Psoas muscle (tissue), 7 donors: ENCODE measurements at regions not wholly inside any gene's neighbourhood (a gene's known extent, or its start where the extent isn't known, plus 50 kb on each side); places are given as distances from the start of the nearest gene placed in this dataset.
"Not testable (repeated sequence)": the region's sequence is repeated elsewhere in the genome, so short reads cannot be mapped to it uniquely, and the experiment has no call there.

Experiments
- ATAC-seq, 4 donors: fragments of 200-7000 bp; cut with Tn5 transposase; one replicate each; pipeline ENCODE4 v1.9.1; 2020; ENCODE audit warnings: moderate library complexity in 3 of 4, mild to moderate bottlenecking in 2 of 4
- DNase-seq, 2 donors: peaks; one replicate each; pipeline ENCODE4 v3.0.0-alpha.2; 2020
- H3K27ac ChIP-seq: fragments of 200-600 bp; one replicate; pipeline ENCODE4 v1.8.0; 2022
- H3K27me3 ChIP-seq, 3 donors: fragments of 200-600 bp in 1 of 3; one replicate each; pipeline versions ENCODE4 v1.6.1 to v1.8.0; 2013 to 2022; ENCODE audit warnings: low read length in 2 of 3, mild to moderate bottlenecking in 2 of 3, moderate library complexity in 1 of 3; ENCODE audit not compliant: insufficient read depth in 3 of 3
- H3K36me3 ChIP-seq, 2 donors: fragments of 200-600 bp in 1 of 2; one replicate each; pipeline versions ENCODE4 v1.6.1 to v1.8.0; 2013 to 2022; ENCODE audit warnings: low read depth in 1 of 2, mild to moderate bottlenecking in 1 of 2, moderate library complexity in 1 of 2; ENCODE audit not compliant: insufficient read depth in 1 of 2
- H3K4me1 ChIP-seq: fragments of 200-600 bp; one replicate; pipeline ENCODE4 v1.8.0; 2022
- H3K4me3 ChIP-seq: fragments of 200-600 bp; one replicate; pipeline ENCODE4 v1.8.0; 2022; ENCODE audit warnings: mild to moderate bottlenecking
- H3K9me3 ChIP-seq: fragments of 200-600 bp; one replicate; pipeline ENCODE4 v1.8.0; 2022
- CTCF ChIP-seq: fragments of 200-600 bp; IDR thresholded peaks from one replicate; pipeline ENCODE4 v1.8.0; 2022; ENCODE audit warnings: antibody characterized with exemption
- WGBS, 3 donors: extraction: QIAGEN DNeasy Blood & Tissue Kit; methylation state at CpG; one replicate each; pipeline versions ENCODE4 v1.1.6 to v1.1.7; 2013; 5-methylcytosine and 5-hydroxymethylcytosine counted together
- intact Hi-C, 2 donors: fragments of 100-400 bp; cut with DNase I; formaldehyde crosslinking; loops; one replicate each; pipeline versions ENCODE4 v1.11.0 to v1.14.2; 2022
- donor health status: healthy with polysubstance abuse.
- donor health status: DM: no; HTN: no; CAD: no; lungs with moderate emphysema.
- donor health status: Bipolar disorder and iron deficiency.
- donor health status: healthy.
- donor health status: DM: yes; HTN: yes; CAD: no.
- donor health status: DM: no; HTN: no; CAD: no.
- donor health status: DM: yes; HTN: yes; CAD: no.

GRCh38 chr2:82330155-82330554, 2025.6 kb upstream of the LRRTM1 start:
- 67 to 71% (median 68%) methylated on average over 2 of the region's 2 CpGs for WGBS, 3 donors
- Histone ChIP-seq H3K27me3 (no peaks in the 10 kb centered on the region), H3K9me3 (no peaks in the 10 kb centered on the region), H3K36me3 (no peaks in the 10 kb centered on the region), H3K4me3 (no peak overlapping the region), H3K27ac (no peak overlapping the region), H3K4me1 (no peaks in the 10 kb centered on the region)
- intact Hi-C loops: no loop called here
- no peak for TF ChIP-seq CTCF
- DNase-seq (no peak), ATAC-seq (no peak)

GRCh38 chr2:82326180-82326767, 2021.7 kb upstream of the LRRTM1 start:
- ATAC-seq, DNase-seq, H3K4me1 ChIP-seq, H3K36me3 ChIP-seq, H3K27ac ChIP-seq, H3K4me3 ChIP-seq, intact Hi-C loops, H3K27me3 ChIP-seq, H3K9me3 ChIP-seq: not testable (repeated sequence)
- WGBS, 3 donors: 95 to 97% (median 96%) methylated on average over 35 to 42 of the region's 42 CpGs

GRCh38 chr2:82320296-82320695, 2015.7 kb upstream of the LRRTM1 start:
- ATAC-seq (no peak), DNase-seq (no peak)
- H3K4me3 ChIP-seq: no peak overlapping the region
- no peaks in the 10 kb centered on the region for H3K9me3 ChIP-seq
- no peaks in the 10 kb centered on the region for H3K4me1 ChIP-seq
- H3K27me3 ChIP-seq: no peaks in the 10 kb centered on the region
- intact Hi-C loops: no loop called here
- no peaks in the 10 kb centered on the region for H3K36me3 ChIP-seq
- H3K27ac ChIP-seq: no peak overlapping the region
- 20 to 31% (median 26%) methylated on average over 3 of the region's 3 CpGs for WGBS, 3 donors
- no peak for TF ChIP-seq CTCF

- 21 to 38% (median 29%) methylated on average over 4 of the region's 4 CpGs for WGBS, 3 donors
- intact Hi-C loops: no loop called here
- Histone ChIP-seq H3K9me3 (no peaks in the 10 kb centered on the region), H3K4me1 (no peaks in the 10 kb centered on the region), H3K4me3 (no peak overlapping the region), H3K27ac (no peak overlapping the region), H3K36me3 (no peaks in the 10 kb centered on the region), H3K27me3 (no peaks in the 10 kb centered on the region)
- no peak for DNase-seq
- no peak for TF ChIP-seq CTCF
- no peak for ATAC-seq
Measured at GRCh38 chr2:82317012-82317411, 2012.5 kb upstream of the LRRTM1 start.

GRCh38 chr2:82316586-82316985, 2012.0 kb upstream of the LRRTM1 start:
- 41 to 55% (median 51%) methylated on average over 1 of the region's 1 CpG for WGBS, 3 donors
- Histone ChIP-seq H3K4me1 (no peaks in the 10 kb centered on the region), H3K9me3 (no peaks in the 10 kb centered on the region), H3K36me3 (no peaks in the 10 kb centered on the region), H3K4me3 (no peak overlapping the region), H3K27me3 (no peaks in the 10 kb centered on the region), H3K27ac (no peak overlapping the region)
- ATAC-seq (no peak), DNase-seq (no peak)
- TF ChIP-seq CTCF: no peak
- intact Hi-C loops: no loop called here
